ENCODE measurements at regions not wholly inside any gene's neighbourhood (a gene's known extent, or its start where the extent isn't known, plus 50 kb on each side); places are given as distances from the start of the nearest gene placed in this dataset.
A peak's percentile ranks its signal among the peaks of the same experiment; 100 is the strongest.

- TF ChIP-seq POLR2A (IDR thresholded peaks at IDR 0.05; ENCODE audit: low read depth, low read length) = no peak
- FAIRE-seq (no peak), DNase-seq (ENCODE audit: insufficient read length, low spot score) (no peak)
Observed at GRCh38 chr1:83697220-83697619, 301.7 kb downstream of the TTLL7 start.

GRCh38 chr1:83694449-83694848, 304.5 kb downstream of the TTLL7 start:
- FAIRE-seq = no peak
- no peak for TF ChIP-seq POLR2A (IDR thresholded peaks at IDR 0.05; ENCODE audit: low read depth, low read length)
- DNase-seq (ENCODE audit: insufficient read length, low spot score) = no peak

GRCh38 chr1:83693427-83694126, 305.4 kb downstream of the TTLL7 start:
- no peak for FAIRE-seq
- TF ChIP-seq POLR2A (IDR thresholded peaks at IDR 0.05; ENCODE audit: low read depth, low read length) = no peak
- DNase-seq (ENCODE audit: insufficient read length, low spot score) = no peak

- TF ChIP-seq POLR2A (IDR thresholded peaks at IDR 0.05; ENCODE audit: low read depth, low read length) = no peak
- DNase-seq (ENCODE audit: insufficient read length, low spot score) = peak; percentile 33
Observed at GRCh38 chr1:83692524-83693381, 306.2 kb downstream of the TTLL7 start.

GRCh38 chr1:83691953-83692500, 306.9 kb downstream of the TTLL7 start:
- no peak for TF ChIP-seq POLR2A (IDR thresholded peaks at IDR 0.05; ENCODE audit: low read depth, low read length)
- no peak for DNase-seq (ENCODE audit: insufficient read length, low spot score)
- FAIRE-seq = no peak

More at GRCh38 chr1:83692524-83693381, 306.2 kb downstream of the TTLL7 start:
- FAIRE-seq = peak; percentile 60

GRCh38 chr1:83689921-83690868, 308.7 kb downstream of the TTLL7 start:
- FAIRE-seq (no peak), DNase-seq (ENCODE audit: insufficient read length, low spot score) (no peak)
- no peak for TF ChIP-seq POLR2A (IDR thresholded peaks at IDR 0.05; ENCODE audit: low read depth, low read length)

- no peak for DNase-seq (ENCODE audit: insufficient read length, low spot score)
Observed at GRCh38 chr1:83682132-83682531, 316.8 kb downstream of the TTLL7 start.

GRCh38 chr1:83676106-83676505, 322.8 kb downstream of the TTLL7 start:
- FAIRE-seq (no peak), DNase-seq (ENCODE audit: insufficient read length, low spot score) (no peak)
- no peak for TF ChIP-seq POLR2A (IDR thresholded peaks at IDR 0.05; ENCODE audit: low read depth, low read length)

More at GRCh38 chr1:83682132-83682531, 316.8 kb downstream of the TTLL7 start:
- FAIRE-seq = no peak
- no peak for TF ChIP-seq POLR2A (IDR thresholded peaks at IDR 0.05; ENCODE audit: low read depth, low read length)

GRCh38 chr1:83673312-83673711, 325.6 kb downstream of the TTLL7 start:
- no peak for DNase-seq (ENCODE audit: insufficient read length, low spot score)
- no peak for FAIRE-seq
- TF ChIP-seq POLR2A (IDR thresholded peaks at IDR 0.05; ENCODE audit: low read depth, low read length) = no peak

GRCh38 chr1:83671586-83671985, 327.3 kb downstream of the TTLL7 start:
- FAIRE-seq (no peak), DNase-seq (ENCODE audit: insufficient read length, low spot score) (no peak)
- TF ChIP-seq POLR2A (IDR thresholded peaks at IDR 0.05; ENCODE audit: low read depth, low read length) = no peak

GRCh38 chr1:83670909-83671565, 327.9 kb downstream of the TTLL7 start:
- DNase-seq (ENCODE audit: insufficient read length, low spot score) (no peak), FAIRE-seq (no peak)
- no peak for TF ChIP-seq POLR2A (IDR thresholded peaks at IDR 0.05; ENCODE audit: low read depth, low read length)

- no peak for DNase-seq (ENCODE audit: insufficient read length, low spot score)
- no peak for TF ChIP-seq POLR2A (IDR thresholded peaks at IDR 0.05; ENCODE audit: low read depth, low read length)
- FAIRE-seq = no peak
Observed at GRCh38 chr1:83641796-83642443, 357.0 kb downstream of the TTLL7 start.

Measured in H54 (cell line).